ENCODE measurements at regions not wholly inside any gene's neighbourhood (a gene's known extent, or its start where the extent isn't known, plus 50 kb on each side); places are given as distances from the start of the nearest gene placed in this dataset.

DNA sequence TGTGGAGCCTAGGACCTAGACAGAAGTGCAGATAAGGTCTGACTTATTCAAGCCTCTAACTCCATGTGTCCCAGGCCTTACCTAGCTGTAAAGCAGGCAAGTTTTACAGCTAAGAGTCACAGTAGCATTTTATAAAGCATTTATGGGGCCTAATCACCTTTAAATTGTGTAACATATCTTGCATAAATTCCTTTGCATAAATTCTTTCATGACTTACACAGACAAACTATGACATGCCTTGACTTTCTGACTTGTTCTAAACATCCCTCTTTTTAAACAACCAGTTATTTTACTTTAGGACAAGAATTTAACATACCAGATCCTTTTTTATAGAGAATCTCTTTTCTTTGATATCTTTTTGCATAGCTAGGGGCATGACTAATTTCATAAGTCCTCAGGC lies 1257.8 kb upstream of the NRXN1 start:
- TF ChIP-seq POLR2A (IDR thresholded peaks at IDR 0.05; ENCODE audit: low read depth, low read length) (no peak), POLR2AphosphoS5 (IDR thresholded peaks at IDR 0.05; ENCODE audit: low read depth, low read length) (no peak), SPI1 (IDR thresholded peaks at IDR 0.05; ENCODE audit: low read depth, low read length) (no peak), PAX5 (IDR thresholded peaks at IDR 0.05; ENCODE audit: insufficient read depth, low read length, severe bottlenecking) (no peak), TAF1 (IDR thresholded peaks at IDR 0.05; ENCODE audit: low read depth, low read length) (no peak)

Data from GM12891 (cell line).